Mucosa of descending colon (tissue), 3 donors: ENCODE measurements at regions not wholly inside any gene's neighbourhood (a gene's known extent, or its start where the extent isn't known, plus 50 kb on each side); places are given as distances from the start of the nearest gene placed in this dataset.
"Not testable (repeated sequence)": the region's sequence is repeated elsewhere in the genome, so short reads cannot be mapped to it uniquely, and the experiment has no call there.

ENCODE experiments used
- ATAC-seq: fragments of 200-7000 bp; cut with Tn5 transposase; one replicate; pipeline ENCODE4 v1.9.1; 2020; ENCODE audit warnings: mild to moderate bottlenecking, moderate library complexity
- DNase-seq, 3 donors: peaks; one replicate each; pipeline ENCODE4 v3.0.0-alpha.2; 2020
- H3K36me3 ChIP-seq: fragments of 200-600 bp; one replicate; pipeline ENCODE4 v1.8.0; 2021; ENCODE audit warnings: low read depth, mild to moderate bottlenecking
- H3K4me1 ChIP-seq: fragments of 200-600 bp; one replicate; pipeline ENCODE4 v1.8.0; 2021; ENCODE audit warnings: low read depth, mild to moderate bottlenecking
- H3K4me3 ChIP-seq: fragments of 200-600 bp; one replicate; pipeline ENCODE4 v1.8.0; 2021; ENCODE audit warnings: mild to moderate bottlenecking
- H3K9me3 ChIP-seq: fragments of 200-600 bp; one replicate; pipeline ENCODE4 v1.8.0; 2021; ENCODE audit warnings: mild to moderate bottlenecking
- intact Hi-C, 2 donors: fragments of 100-400 bp; cut with DNase I in 1 of 2; cut with micrococcal nuclease in 1 of 2; formaldehyde crosslinking; loops; one replicate each; pipeline versions ENCODE4 v1.11.0 to v1.11.1; 2022; cut with DNase I, micrococcal nuclease
- TF ChIP-seq, protein P1 (sequence below): fragments of 200-600 bp; IDR thresholded peaks from one replicate; pipeline ENCODE4 v1.8.0; 2022; ENCODE audit warnings: antibody characterized with exemption, mild to moderate bottlenecking
- donor health status: DM: no; HTN: no; CAD: no; lungs with moderate emphysema.
- donor health status: DM: no; HTN: no; CAD: no.
- donor health status: DM: no; HTN: yes; CAD: no.

DNA sequence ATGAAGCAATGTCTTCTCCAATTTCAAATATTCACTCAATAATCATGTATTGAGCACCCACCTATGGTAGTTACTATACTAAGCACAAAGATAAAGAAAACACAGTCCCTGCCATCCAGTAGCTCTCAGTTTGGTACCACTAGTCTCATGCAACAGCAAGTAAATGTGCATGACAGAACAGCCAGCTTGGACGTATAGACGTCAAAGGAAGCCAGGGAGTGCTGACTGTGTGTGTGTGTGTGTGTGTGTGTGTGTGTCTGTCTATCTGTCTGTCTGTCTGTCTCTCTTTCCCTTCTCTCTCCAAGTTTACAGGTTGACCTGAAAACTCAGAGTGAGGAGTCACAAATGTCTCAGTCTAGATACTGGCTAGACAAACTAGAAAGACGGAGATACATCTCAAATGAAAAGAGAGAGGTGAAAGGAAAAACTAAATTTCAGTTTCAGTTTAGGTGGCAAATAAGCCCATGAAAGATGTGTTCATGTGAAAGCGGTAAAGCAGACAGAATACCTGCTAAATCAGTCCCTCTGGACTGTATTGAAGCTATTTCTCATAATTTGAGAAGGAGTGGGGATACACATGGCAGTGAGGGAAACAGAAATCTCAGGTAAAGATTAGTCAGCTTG, 141.1 kb upstream of the PTPRG start:
- H3K36me3 ChIP-seq: no peaks in the 10 kb centered on the region
- no peak overlapping the region for H3K4me3 ChIP-seq
- DNase-seq (no peak), ATAC-seq (no peak)
- no peaks in the 10 kb centered on the region for H3K9me3 ChIP-seq
- H3K4me1 ChIP-seq: no peaks in the 10 kb centered on the region
- TF ChIP-seq, protein P1, sequence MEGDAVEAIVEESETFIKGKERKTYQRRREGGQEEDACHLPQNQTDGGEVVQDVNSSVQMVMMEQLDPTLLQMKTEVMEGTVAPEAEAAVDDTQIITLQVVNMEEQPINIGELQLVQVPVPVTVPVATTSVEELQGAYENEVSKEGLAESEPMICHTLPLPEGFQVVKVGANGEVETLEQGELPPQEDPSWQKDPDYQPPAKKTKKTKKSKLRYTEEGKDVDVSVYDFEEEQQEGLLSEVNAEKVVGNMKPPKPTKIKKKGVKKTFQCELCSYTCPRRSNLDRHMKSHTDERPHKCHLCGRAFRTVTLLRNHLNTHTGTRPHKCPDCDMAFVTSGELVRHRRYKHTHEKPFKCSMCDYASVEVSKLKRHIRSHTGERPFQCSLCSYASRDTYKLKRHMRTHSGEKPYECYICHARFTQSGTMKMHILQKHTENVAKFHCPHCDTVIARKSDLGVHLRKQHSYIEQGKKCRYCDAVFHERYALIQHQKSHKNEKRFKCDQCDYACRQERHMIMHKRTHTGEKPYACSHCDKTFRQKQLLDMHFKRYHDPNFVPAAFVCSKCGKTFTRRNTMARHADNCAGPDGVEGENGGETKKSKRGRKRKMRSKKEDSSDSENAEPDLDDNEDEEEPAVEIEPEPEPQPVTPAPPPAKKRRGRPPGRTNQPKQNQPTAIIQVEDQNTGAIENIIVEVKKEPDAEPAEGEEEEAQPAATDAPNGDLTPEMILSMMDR: no peak
- intact Hi-C loops: no loop called here

DNA sequence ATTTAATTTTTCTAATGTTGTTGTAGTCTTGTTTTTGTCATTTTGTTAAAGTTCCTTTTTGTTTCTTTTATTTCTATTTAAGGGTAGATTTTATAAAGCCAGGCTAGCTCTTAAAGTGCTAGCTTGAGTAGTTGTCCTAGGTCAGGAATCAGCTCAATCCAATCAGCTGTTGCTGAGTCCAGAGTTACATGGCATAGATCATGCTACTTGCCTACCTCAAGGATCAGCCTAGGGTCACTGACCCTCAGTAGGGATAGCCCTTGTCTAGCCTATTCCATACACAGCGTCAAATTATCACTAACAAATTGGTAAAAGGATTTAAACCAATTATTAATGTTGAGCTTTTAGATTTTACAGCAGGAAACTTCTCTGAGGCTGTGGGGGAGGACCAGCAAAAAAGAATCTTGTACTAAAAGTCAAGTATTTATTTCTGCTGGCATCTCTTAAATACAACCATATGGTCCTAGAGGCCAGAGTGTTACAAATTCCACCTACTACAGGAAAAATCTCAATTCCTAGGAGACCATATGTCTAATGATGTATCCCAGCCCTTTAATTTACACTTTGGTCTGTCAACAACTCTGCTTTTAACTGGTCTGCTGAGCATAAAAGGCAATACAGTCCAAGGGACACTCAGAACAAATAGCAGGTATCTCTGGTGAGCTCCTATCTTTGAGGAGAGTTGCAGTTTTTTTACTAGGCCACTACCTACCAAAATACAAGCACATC, 138.3 kb upstream of the PTPRG start:
- H3K4me1 ChIP-seq: no peaks in the 10 kb centered on the region
- H3K36me3 ChIP-seq: no peaks in the 10 kb centered on the region
- ATAC-seq (peak; percentile 22), DNase-seq (no peak)
- intact Hi-C loops: no loop called here
- TF ChIP-seq, protein P1: no peak
- no peak overlapping the region for H3K4me3 ChIP-seq
- no peaks in the 10 kb centered on the region for H3K9me3 ChIP-seq

DNA sequence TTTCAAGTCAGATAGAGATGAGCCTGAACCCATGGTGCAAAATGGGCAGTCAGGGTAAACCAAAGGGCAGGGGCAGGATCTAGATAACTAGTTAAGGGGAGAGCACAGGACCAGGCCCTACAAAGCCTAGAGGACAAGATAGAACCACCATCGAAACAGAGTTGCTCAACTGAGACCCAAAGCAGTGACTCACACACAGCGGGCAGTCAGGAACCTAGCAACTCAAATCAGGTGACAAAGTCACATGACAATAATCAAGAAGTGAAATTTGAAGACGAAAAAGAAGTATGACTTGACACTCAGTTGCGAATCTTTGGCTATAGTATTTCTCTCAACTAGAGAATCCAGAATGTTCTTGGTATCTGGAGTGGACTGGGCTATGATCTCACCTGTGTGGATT, 136.0 kb upstream of the PTPRG start:
- H3K9me3 ChIP-seq: no peaks in the 10 kb centered on the region
- TF ChIP-seq, protein P1: no peak
- no peak for DNase-seq
- intact Hi-C loops: no loop called here
- no peaks in the 10 kb centered on the region for H3K4me1 ChIP-seq
- no peak for ATAC-seq
- H3K4me3 ChIP-seq: no peak overlapping the region
- no peaks in the 10 kb centered on the region for H3K36me3 ChIP-seq

DNA sequence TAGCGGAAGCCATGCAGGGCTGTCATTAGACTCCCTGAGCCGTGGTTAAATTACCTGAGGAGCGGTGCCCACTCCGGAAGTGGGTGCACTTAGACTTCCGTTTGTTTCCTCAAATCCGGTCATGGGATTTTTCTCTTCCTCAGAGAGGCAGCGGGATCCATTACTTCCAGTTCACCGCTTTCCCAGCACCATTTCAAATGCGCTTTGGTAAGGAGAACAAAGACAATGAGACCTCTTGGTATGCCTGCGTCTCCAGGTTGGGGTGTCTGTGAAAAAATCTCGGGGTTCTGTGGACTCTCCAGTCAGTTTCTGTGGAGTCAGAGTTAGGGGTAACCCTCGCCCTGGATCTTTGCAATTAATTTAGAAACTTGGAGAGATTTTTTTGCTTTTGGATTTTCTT, 132.3 kb upstream of the PTPRG start:
- Histone ChIP-seq H3K4me1 (no peaks in the 10 kb centered on the region), H3K36me3 (no peaks in the 10 kb centered on the region), H3K9me3 (no peaks in the 10 kb centered on the region), H3K4me3 (no peak overlapping the region)
- TF ChIP-seq, protein P1: no peak
- DNase-seq (no peak), ATAC-seq (no peak)
- intact Hi-C loops: no loop called here

DNA sequence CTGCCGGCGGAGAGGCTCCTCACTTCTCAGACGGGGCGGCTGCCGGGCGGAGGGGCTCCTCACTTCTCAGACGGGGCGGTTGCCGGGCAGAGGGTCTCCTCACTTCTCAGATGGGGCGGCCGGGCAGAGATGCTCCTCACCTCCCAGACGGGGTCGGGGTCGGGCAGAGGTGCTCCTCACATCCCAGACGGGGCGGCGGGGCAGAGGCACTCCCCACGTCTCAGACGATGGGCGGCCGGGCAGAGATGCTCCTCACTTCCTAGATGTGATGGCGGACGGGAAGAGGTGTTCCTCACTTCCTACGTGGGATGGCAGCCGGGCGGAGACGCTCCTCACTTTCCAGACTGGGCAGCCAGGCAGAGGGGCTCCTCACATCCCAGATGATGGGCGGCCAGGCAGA, 126.5 kb upstream of the PTPRG start:
- H3K36me3 ChIP-seq, H3K4me3 ChIP-seq, H3K9me3 ChIP-seq, ATAC-seq, H3K4me1 ChIP-seq, DNase-seq, intact Hi-C loops: not testable (repeated sequence)

DNA sequence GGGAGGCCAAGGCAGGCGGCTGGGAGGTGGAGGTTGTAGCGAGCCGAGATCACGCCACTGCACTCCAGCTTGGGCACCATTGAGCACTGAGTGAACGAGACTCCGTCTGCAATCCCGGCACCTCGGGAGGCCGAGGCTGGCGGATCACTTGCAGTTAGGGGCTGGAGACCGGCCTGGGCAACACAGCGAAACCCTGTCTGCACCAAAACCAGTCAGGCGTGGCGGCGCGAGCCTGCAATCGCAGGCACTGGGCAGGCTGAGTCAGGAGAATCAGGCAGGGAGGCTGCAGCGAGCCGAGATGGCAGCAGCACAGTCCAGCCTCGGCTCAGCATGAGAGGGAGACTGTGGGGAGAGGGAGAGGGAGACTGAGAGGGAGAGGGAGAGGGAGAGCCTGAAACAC, 126.0 kb upstream of the PTPRG start:
- H3K36me3 ChIP-seq, DNase-seq, intact Hi-C loops, H3K9me3 ChIP-seq, H3K4me3 ChIP-seq, ATAC-seq, H3K4me1 ChIP-seq: not testable (repeated sequence)
